Ramos (cell line): ENCODE measurements at regions not wholly inside any gene's neighbourhood (a gene's known extent, or its start where the extent isn't known, plus 50 kb on each side); places are given as distances from the start of the nearest gene placed in this dataset.
"Not testable (repeated sequence)": the region's sequence is repeated elsewhere in the genome, so short reads cannot be mapped to it uniquely, and the experiment has no call there.

ENCODE experiments used
- in situ Hi-C: fragments of 300-500 bp; cut with MboI; formaldehyde crosslinking; loops from one replicate; pipeline ENCODE4 v1.14.3; 2022; ENCODE audit warnings: low sequenced_read_pairs; ENCODE audit not compliant: unreplicated experiment

DNA sequence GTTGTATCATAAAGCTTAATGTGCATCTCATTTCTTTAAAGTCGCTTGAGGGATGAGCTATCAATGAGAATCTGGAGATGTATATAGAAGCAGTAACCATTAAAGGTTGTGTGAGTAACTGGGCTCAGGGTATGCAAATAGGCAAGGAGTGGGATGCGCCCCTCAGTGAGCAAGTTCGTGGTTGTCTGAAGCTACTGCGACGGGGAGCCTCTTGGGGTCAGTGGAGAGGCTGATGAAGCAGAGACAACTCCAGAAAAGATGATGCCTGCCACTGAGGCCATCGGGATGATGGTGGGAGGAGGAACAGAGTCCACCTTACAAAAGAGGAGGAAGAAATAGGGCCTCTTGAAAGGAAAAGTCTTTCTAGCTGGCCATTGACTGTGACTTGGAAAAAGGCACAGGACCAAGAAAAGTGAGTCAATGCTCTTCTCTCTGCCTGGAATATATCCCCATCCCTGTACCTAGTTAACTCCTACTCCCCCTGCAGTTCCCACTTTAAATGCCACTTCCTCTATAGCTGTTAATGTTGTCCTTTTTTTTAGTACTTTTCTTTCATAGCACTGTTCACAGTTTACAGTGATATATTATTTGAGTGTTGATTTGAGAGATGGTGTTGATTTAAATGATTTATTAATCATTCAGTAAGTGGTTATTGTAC lies 51.4 kb upstream of the LSM6 start:
- in situ Hi-C loops = no loop called here

DNA sequence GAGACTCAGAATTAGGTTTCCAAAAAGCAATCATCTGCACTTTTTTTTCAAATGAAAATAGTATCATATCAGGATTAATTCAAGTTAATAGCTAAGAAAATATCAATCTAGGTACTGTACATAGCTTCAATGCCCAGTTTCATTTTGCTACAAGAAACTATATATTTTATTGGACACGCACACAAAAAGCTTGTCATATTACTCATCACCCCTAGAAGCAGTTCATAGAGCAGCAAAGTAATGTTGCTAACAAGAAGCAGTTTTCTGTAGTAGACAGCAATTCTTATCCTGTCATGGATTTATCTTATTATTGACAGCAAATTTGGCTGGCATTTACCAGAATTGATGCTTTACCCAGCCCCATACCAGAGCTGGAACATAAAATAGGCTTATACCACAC lies 52.3 kb upstream of the LSM6 start:
- in situ Hi-C loops = no loop called here

DNA sequence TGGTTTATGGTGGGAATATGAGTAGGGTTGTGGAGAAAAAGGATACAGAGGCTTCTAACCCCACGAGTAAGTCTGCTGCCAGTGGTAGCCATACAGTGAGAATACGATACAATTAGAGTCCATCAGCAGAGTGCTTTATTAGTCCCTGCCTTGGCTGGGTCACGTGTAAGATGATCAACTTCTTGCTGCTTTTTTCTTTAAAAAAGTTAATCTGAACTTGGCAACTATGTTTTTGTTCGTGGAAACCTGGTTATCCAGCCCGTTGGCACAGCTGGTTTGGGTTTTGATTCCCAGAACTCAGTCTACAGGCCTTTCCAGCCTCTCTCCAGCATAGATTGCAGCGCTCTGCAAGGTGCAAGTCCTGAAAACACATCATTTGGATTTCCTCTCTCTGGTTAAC lies 53.1 kb upstream of the LSM6 start:
- in situ Hi-C loops = no loop called here

- in situ Hi-C loops = no loop called here
Observed at GRCh38 chr4:146121757-146122156, 53.8 kb upstream of the LSM6 start.

DNA sequence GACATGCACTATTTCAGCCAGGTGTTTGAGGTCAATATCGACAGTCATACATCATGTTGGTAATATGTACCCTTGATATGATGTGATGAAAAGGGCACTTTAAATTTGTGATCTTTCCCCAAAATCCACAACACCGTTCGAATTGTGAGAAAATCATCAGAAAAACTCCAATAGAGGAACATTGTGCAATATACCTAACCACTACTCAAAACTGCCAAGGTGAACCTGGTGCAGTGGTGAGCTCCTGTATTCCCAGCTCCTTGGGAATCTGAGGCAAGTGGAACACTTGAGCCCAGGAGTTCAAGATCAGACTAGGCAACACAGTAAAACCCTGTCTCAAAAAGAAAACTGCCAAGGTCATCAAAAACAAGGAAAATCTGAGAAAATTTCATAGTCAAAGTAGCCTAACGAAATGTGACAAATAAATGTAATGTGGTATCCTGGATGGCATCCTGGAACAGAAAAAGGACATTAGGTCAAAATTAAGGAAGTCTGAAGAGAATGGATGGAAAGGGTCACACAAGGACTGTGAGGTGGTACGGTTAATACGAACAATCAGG lies 55.6 kb upstream of the LSM6 start:
- in situ Hi-C loops = no loop called here

- in situ Hi-C loops = no loop called here
Observed at GRCh38 chr4:146114066-146114465, 61.5 kb upstream of the LSM6 start.

DNA sequence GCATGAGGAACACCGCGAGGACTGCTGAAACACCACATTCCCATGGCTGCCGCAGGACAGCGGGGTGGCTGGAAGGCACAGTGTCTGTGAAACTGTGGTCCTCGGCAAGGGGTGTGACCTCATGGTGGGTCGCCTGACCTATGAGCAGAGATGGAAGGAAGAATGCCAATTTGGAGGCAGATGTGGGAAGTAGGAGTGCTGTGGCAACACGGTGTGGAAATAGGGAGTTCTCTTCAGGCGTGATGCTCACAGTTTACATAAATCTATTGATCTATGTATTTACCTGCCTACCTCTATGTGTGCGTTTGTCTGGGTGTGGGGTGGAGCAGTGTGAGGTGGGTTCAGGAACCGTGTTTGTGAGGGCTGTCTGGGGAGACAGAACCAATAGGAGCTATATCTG lies 62.3 kb upstream of the LSM6 start:
- in situ Hi-C loops = no loop called here

- in situ Hi-C loops = no loop called here
Observed at GRCh38 chr4:146112389-146112788, 63.1 kb upstream of the LSM6 start.

DNA sequence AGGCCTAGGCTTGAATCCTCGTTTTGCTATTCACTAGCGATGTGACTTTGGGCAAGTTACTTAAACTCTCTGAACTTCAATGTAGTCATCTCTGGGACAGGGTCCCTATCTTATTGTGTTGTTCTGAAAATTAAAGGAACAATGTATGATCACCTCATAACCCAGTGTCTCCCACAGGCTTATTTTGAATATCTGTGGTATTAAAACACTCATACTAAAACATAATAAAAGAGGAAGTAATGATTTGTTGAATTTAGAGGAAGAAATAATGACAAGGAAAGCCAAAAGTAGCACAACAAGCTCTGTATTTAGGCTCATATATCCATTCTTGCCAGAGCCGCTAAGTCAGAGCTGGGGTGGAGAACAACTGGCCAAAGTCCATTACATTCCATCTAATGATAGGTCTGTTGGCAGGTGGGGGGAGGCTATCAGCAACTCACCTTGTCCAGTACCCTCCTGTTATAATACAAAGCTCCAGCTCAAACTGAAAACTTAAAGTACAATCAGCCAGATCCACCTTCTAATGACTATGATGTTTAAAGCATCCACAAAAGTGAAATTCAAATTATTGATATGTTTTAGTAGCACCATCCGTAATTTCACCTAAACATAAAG lies 64.5 kb upstream of the LSM6 start:
- in situ Hi-C loops = no loop called here

DNA sequence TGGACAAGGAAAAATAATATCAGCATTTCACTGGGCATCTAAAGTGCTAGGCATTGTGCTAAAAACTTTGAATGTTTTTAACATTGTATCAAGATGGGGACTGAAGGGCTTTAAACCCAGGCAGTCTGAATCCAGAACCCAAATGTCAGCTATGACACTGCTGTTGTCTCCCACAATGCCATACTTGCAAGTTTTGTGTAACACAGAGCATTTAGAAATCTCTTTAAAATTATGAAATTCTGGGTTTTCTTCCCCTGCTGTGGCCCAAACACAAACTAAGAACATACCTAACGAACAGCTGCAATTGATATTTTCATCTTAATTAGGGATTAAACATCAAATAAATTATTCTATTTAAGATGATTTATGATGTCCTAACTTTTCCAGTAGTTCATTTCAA lies 66.8 kb upstream of the LSM6 start:
- in situ Hi-C loops = no loop called here

GRCh38 chr4:146107587-146108240 lies 67.8 kb upstream of the LSM6 start:
- in situ Hi-C loops = no loop called here

GRCh38 chr4:146105464-146105863 lies 70.1 kb upstream of the LSM6 start:
- in situ Hi-C loops = no loop called here

- in situ Hi-C loops = no loop called here
Observed at GRCh38 chr4:146104541-146104940, 71.0 kb upstream of the LSM6 start.

DNA sequence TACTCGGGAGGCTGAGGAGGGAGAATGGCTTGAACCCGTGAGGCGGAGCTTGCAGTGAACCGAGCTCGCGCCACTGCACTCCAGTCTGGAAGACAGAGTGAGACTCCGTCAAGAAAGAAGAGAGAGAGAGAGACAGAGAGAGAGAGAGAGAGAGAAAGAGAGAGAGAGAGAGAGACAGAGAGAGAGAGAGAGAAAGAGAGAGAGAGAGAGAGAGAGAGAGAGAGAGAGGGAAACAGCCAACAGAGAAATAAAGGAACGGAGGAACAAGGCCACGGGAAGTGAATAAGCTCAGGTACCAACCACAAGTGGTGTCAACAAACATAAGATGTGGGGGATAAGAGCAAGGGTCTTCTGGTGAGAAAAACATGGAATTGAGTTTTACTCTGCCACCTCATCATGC lies 71.5 kb upstream of the LSM6 start:
- in situ Hi-C loops = not testable (repeated sequence)

DNA sequence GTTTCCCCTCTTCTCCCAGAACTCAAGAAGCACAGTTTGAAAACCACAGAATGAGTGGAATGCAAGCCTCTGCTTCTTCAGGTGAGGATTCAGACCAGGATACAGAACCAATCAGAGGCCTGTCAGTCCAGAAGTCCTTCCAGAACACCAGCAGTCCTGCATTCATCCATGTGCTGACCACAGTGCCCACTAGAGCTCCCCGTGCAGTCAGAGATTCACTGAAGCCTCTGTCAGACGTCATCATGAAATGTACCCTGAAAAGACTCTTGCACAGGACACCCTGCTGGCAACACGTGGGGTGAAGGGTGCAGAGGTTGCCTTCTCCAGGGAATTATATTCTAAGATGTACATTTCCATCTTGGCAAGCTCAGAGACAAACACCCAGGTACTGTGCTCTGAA lies 75.9 kb upstream of the LSM6 start:
- in situ Hi-C loops = no loop called here

DNA sequence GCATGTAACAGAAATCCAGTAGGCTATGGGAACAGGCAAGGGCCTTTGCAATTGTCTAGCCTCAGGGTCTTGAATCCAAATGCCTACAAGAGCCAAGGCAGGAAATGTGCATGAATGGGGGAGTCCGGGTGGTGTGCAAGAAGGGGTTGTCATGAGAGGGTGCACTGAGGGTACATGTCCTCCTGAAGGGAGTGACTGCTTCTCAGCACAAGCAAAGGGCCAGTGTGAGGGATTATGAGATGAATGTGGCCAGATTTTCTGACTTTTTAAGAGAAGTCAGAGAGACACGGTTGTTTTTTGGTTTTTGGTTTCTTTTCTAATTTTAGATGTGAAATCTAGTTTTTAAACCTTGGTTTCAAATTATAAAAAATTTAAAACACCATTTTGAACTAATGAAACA lies 76.5 kb upstream of the LSM6 start:
- in situ Hi-C loops = no loop called here

GRCh38 chr4:146098397-146098796 lies 77.1 kb upstream of the LSM6 start:
- in situ Hi-C loops = no loop called here

DNA sequence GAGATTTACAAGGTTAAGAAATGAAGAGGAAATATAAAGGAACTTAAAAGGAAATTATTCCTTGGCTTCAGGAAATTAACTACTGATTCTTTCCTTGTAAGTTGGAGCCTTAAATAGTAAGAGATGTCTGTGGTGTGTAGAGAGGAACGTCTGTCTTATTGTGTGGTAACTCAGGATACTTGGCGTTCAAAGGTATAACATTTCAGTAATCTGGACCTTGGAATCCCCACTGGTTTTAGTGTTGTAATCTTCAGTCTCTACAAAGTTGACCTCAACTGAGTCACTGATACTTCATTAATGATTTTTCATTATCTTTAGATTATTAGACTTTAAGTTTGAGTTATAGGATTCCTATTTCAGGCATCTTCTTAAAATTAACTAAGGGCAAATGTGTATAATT lies 79.1 kb upstream of the LSM6 start:
- in situ Hi-C loops = no loop called here

GRCh38 chr4:146095860-146096259 lies 79.7 kb upstream of the LSM6 start:
- in situ Hi-C loops = no loop called here

- in situ Hi-C loops = no loop called here
Observed at GRCh38 chr4:146095091-146095690, 80.3 kb upstream of the LSM6 start.

- in situ Hi-C loops = no loop called here
Observed at GRCh38 chr4:146088690-146089089, 86.8 kb upstream of the LSM6 start.
